Ishikawa (cell line): ENCODE measurements at regions not wholly inside any gene's neighbourhood (a gene's known extent, or its start where the extent isn't known, plus 50 kb on each side); places are given as distances from the start of the nearest gene placed in this dataset.

Source experiments
- CEBPB ChIP-seq: IDR thresholded peaks from 2 replicates; pipeline ENCODE4 v1.6.1; 2012
- CREB1 ChIP-seq: IDR thresholded peaks from 2 replicates; pipeline ENCODE4 v1.6.1; 2012; ENCODE audit warnings: low read depth
- EGR1 ChIP-seq: IDR thresholded peaks from 2 replicates; pipeline ENCODE4 v1.6.1; 2012
- EP300 ChIP-seq: IDR thresholded peaks from 2 replicates; pipeline ENCODE4 v1.6.1; 2012; ENCODE audit warnings: borderline replicate concordance
- FOXM1 ChIP-seq: IDR thresholded peaks from 2 replicates; pipeline ENCODE4 v1.6.1; 2012; ENCODE audit warnings: low read depth, borderline replicate concordance
- NFIC ChIP-seq: IDR thresholded peaks from 2 replicates; pipeline ENCODE4 v1.6.1; 2012
- RAD21 ChIP-seq: IDR thresholded peaks from 2 replicates; pipeline ENCODE4 v1.6.1; 2012; ENCODE audit warnings: low read depth
- REST ChIP-seq: IDR thresholded peaks from 2 replicates; pipeline ENCODE4 v1.6.1; 2012; ENCODE audit warnings: low read depth, mild to moderate bottlenecking
- TAF1 ChIP-seq: IDR thresholded peaks from 2 replicates; pipeline ENCODE4 v1.6.1; 2012; ENCODE audit warnings: low read depth, mild to moderate bottlenecking
- TCF12 ChIP-seq: IDR thresholded peaks from 2 replicates; pipeline ENCODE4 v1.6.1; 2012; ENCODE audit warnings: low read depth
- TEAD4 ChIP-seq: IDR thresholded peaks from 2 replicates; pipeline ENCODE4 v1.6.1; 2012
- YY1 ChIP-seq: IDR thresholded peaks from 2 replicates; pipeline ENCODE4 v1.6.1; 2012; ENCODE audit warnings: low read depth
- ZBTB7A ChIP-seq: IDR thresholded peaks from 2 replicates; pipeline ENCODE4 v1.6.1; 2012; ENCODE audit warnings: low read depth
- TF ChIP-seq, protein P1 (sequence below): IDR thresholded peaks from 2 replicates; pipeline ENCODE4 v1.6.1; 2012
- TF ChIP-seq, protein P2 (sequence below): IDR thresholded peaks from 2 replicates; pipeline ENCODE4 v1.6.1; 2012

DNA sequence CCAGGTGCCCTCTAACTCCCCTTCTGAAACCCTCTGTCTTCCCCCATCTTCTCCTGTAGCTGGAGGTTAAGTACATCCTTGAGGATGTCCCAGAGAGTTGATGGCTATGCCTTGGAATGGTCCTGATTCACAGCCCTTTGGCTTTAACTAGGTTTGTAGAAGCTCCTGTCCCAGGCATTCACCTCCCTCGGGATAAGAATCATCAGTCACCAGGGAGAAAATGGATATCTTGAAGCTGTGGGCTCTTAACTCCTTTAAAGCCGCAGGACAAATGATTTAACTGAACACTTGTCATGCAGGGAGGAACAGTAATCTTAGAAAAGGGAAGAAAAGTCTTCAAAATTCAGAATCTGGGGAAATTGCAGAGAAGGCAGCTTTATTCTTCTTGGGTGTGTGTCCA is 139.9 kb downstream of the PSAT1 start:
- TF ChIP-seq REST, result no peak
- no peak for TF ChIP-seq NFIC
- TF ChIP-seq CEBPB, result no peak
- TF ChIP-seq TEAD4, result no peak
- no peak for TF ChIP-seq EP300
- TF ChIP-seq ZBTB7A, result no peak
- TF ChIP-seq YY1, result no peak
- TF ChIP-seq, protein P1, sequence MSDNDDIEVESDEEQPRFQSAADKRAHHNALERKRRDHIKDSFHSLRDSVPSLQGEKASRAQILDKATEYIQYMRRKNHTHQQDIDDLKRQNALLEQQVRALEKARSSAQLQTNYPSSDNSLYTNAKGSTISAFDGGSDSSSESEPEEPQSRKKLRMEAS, result no peak
- TF ChIP-seq, protein P2, sequence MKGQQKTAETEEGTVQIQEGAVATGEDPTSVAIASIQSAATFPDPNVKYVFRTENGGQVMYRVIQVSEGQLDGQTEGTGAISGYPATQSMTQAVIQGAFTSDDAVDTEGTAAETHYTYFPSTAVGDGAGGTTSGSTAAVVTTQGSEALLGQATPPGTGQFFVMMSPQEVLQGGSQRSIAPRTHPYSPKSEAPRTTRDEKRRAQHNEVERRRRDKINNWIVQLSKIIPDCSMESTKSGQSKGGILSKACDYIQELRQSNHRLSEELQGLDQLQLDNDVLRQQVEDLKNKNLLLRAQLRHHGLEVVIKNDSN, result no peak
- TF ChIP-seq RAD21, result no peak

DNA sequence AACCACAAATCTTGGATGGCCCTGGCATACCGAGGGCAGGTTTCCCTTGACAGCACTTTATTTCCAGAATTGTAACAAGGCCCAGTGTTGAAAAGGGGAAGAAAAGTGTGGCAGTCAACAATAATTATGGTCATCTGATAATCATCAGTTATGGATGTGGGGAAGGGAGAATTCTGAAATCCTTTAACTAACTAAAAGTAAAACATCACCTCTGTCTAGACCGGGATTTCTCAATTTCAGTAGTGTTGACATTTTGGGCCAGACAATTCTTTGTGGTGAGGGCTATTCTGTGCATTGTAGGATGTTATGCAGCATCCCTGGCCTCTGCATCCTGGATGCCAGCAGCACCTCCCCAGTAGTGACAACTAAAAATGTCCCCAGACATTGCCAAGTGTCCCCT is 140.4 kb downstream of the PSAT1 start:
- TF ChIP-seq TCF12, result no peak

DNA sequence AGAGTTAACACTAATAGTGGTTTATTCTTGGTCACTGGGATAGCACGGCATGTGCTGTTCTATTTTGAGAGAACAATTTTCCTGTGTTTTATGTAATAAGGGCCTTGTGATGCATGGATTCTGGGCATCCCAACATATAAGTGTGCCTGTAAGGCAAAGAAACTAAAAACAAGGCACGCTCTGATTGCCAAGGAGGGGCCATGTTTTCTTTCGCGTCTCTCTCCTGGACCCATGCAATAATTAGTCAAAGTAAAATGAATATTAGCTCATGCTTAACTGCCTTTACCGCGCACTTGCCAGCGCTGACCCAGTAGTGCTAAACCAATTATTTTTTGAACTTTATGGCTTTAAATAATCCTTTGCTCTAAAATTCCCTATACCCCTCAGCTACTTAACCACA is 140.9 kb downstream of the PSAT1 start:
- TF ChIP-seq TAF1 (no peak), REST (no peak), RAD21 (no peak), ZBTB7A (no peak), FOXM1 (no peak), CREB1 (no peak), YY1 (no peak), CEBPB (no peak), TEAD4 (no peak), EGR1 (no peak), TCF12 (no peak), NFIC (no peak), EP300 (no peak)
- TF ChIP-seq, protein P2, result no peak

- TF ChIP-seq REST (no peak), NFIC (no peak), YY1 (no peak), TEAD4 (no peak), TCF12 (no peak), ZBTB7A (no peak), CREB1 (no peak), FOXM1 (no peak), EGR1 (no peak), CEBPB (no peak), RAD21 (no peak), TAF1 (no peak), EP300 (no peak)
- TF ChIP-seq, protein P1, result no peak
- TF ChIP-seq, protein P2, result no peak
These were observed 141.3 kb downstream of the PSAT1 start for GRCh38 chr9:78438211-78438610.

DNA sequence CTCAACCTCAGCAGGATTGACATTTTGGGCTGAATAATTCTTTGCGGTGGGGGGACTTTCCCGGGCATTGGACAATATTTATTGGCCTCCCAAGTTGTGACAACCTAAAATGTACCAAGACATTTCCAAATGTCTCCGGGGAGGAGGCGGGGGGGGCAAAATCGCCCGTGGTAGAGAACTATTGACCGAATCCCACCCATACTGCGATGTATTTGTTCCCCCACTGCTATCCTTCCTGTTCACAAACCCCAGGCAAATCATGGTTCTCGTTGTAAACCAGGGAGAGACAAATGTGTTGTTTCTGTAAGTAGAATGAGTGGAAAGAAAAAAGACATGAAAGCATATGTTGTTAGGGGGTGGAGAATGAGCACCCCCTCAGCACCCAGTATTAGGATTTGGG is 141.9 kb downstream of the PSAT1 start:
- TF ChIP-seq FOXM1 (no peak), REST (no peak), RAD21 (no peak), EP300 (no peak), CEBPB (no peak), TEAD4 (no peak), CREB1 (no peak), ZBTB7A (no peak), TAF1 (no peak), YY1 (no peak), TCF12 (no peak), NFIC (no peak), EGR1 (no peak)
- TF ChIP-seq, protein P1, result no peak
- TF ChIP-seq, protein P2, result no peak
